Esophagus squamous epithelium (tissue), 5 donors: ENCODE measurements at regions not wholly inside any gene's neighbourhood (a gene's known extent, or its start where the extent isn't known, plus 50 kb on each side); places are given as distances from the start of the nearest gene placed in this dataset.

Experiments used
- DNase-seq: peaks from one replicate; lab custom pipeline; 2025; lab: John Stamatoyannopoulos, UW
- H3K27ac ChIP-seq, 4 donors: fragments of 200-600 bp; sonication (generic); one replicate each; pipeline ENCODE4 v1.5.1; 2016 to 2019; ENCODE audit warnings: mild to moderate bottlenecking in 1 of 4
- H3K27me3 ChIP-seq, 4 donors: fragments of 200-600 bp; sonication (generic); 1 replicate in 3 of 4; 2 replicates in 1 of 4; pipeline versions ENCODE4 v1.5.1 to v1.6.0; 2017 to 2021; ENCODE audit warnings: antibody characterized with exemption in 1 of 4
- H3K36me3 ChIP-seq, 3 donors: fragments of 200-600 bp; sonication (generic); one replicate each; pipeline ENCODE4 v1.5.1; 2016 to 2019
- H3K4me1 ChIP-seq, 3 donors: fragments of 200-600 bp; sonication (generic); one replicate each; pipeline ENCODE4 v1.5.1; 2017 to 2019
- H3K4me3 ChIP-seq, 4 donors: fragments of 200-600 bp; sonication (generic); 1 replicate in 3 of 4; 2 replicates in 1 of 4; pipeline ENCODE4 v1.5.1; 2016 to 2019; ENCODE audit warnings: mild to moderate bottlenecking in 2 of 4, moderate library complexity in 1 of 4
- H3K9me3 ChIP-seq, 3 donors: fragments of 200-600 bp; sonication (generic); one replicate each; pipeline ENCODE4 v1.5.1; 2016 to 2019
- POLR2A ChIP-seq, 4 donors: fragments of 450-650 bp; IDR thresholded peaks; one replicate each; pipeline ENCODE4 v1.6.1; 2017; ENCODE audit warnings: antibody characterized with exemption in 4 of 4, mild to moderate bottlenecking in 4 of 4, moderate library complexity in 3 of 4
- WGBS, 2 donors: methylation state at CpG; one replicate each; pipeline ENCODE4 v1.1.5; 2018; 5-methylcytosine and 5-hydroxymethylcytosine counted together
- intact Hi-C: fragments of 100-400 bp; cut with DNase I; formaldehyde crosslinking; loops from one replicate; pipeline ENCODE4 v1.15.0; 2022
- TF ChIP-seq, protein P1 (sequence below), 6 experiments: fragments of 450-650 bp in 4 of 6; fragments of 200-600 bp in 2 of 6; sonication (generic) in 2 of 6; IDR thresholded peaks; one replicate each; pipeline ENCODE4 v1.5.1; 2016 to 2019; ENCODE audit warnings: antibody characterized with exemption in 6 of 6, mild to moderate bottlenecking in 4 of 6, moderate library complexity in 4 of 6
- donor health status: DM: yes; HTN: yes; CAD: no.

DNA sequence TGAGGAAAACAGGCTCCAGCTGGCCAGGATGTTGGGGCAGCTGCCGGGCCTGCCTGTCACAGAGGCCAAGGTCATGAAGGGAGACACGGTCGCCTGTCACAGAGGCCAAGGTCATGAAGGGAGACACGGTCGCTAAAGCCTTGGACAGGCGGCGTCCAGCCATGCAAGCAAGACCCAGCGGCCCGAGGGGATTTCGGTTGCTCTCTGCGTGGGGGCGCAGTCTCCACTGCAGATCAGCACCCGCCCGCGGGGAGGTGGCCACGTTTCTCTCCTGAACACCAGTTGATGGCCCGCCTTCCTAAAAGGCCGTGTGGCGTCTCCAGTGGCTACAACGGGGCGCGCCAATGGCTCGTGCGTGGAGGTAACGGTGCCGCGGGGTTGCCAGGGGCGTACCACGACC, 67.0 kb upstream of the PCGF5 start:
- H3K4me3 ChIP-seq: no peak overlapping the region
- DNase-seq: no peak
- no peaks in the 10 kb centered on the region for H3K9me3 ChIP-seq
- intact Hi-C loops: no loop called here
- no peak for TF ChIP-seq POLR2A (IDR thresholded peaks at IDR 0.05)
- TF ChIP-seq, protein P1, sequence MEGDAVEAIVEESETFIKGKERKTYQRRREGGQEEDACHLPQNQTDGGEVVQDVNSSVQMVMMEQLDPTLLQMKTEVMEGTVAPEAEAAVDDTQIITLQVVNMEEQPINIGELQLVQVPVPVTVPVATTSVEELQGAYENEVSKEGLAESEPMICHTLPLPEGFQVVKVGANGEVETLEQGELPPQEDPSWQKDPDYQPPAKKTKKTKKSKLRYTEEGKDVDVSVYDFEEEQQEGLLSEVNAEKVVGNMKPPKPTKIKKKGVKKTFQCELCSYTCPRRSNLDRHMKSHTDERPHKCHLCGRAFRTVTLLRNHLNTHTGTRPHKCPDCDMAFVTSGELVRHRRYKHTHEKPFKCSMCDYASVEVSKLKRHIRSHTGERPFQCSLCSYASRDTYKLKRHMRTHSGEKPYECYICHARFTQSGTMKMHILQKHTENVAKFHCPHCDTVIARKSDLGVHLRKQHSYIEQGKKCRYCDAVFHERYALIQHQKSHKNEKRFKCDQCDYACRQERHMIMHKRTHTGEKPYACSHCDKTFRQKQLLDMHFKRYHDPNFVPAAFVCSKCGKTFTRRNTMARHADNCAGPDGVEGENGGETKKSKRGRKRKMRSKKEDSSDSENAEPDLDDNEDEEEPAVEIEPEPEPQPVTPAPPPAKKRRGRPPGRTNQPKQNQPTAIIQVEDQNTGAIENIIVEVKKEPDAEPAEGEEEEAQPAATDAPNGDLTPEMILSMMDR (IDR thresholded peaks at IDR 0.05): no peak
- no peaks in the 10 kb centered on the region for H3K4me1 ChIP-seq
- H3K27ac ChIP-seq: no peak overlapping the region
- WGBS, 2 donors: 85 to 89% methylated on average over 6 to 11 of the region's 29 CpGs
- no peaks in the 10 kb centered on the region for H3K36me3 ChIP-seq
- H3K27me3 ChIP-seq: no peaks in the 10 kb centered on the region

DNA sequence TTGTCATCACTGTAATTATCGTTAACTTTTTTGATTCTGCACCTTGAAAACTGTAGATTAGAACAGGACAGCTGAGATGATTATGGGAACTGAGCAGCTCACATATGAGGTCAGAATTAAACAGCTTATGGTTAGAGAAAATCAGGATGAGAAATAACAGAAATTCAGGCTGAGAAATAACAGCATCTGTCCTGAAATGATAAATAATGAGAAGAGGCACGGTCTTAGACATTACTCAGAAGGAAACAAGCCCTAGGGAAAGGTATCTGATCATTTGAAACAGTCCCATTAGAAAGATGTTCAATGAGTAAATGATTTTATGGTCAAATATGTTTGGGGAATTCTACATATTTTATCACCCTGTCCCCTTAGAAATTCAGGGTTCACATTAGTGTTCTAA, 65.6 kb upstream of the PCGF5 start:
- Histone ChIP-seq H3K27me3 (no peaks in the 10 kb centered on the region), H3K9me3 (no peaks in the 10 kb centered on the region), H3K27ac (no peak overlapping the region), H3K4me3 (no peak overlapping the region), H3K36me3 (no peaks in the 10 kb centered on the region), H3K4me1 (no peaks in the 10 kb centered on the region)
- intact Hi-C loops: no loop called here
- no peak for DNase-seq
- TF ChIP-seq, protein P1 (IDR thresholded peaks at IDR 0.05): no peak
- TF ChIP-seq POLR2A (IDR thresholded peaks at IDR 0.05): no peak
- WGBS, 2 donors: 77 to 80% methylated on average over 2 of the region's 2 CpGs

DNA sequence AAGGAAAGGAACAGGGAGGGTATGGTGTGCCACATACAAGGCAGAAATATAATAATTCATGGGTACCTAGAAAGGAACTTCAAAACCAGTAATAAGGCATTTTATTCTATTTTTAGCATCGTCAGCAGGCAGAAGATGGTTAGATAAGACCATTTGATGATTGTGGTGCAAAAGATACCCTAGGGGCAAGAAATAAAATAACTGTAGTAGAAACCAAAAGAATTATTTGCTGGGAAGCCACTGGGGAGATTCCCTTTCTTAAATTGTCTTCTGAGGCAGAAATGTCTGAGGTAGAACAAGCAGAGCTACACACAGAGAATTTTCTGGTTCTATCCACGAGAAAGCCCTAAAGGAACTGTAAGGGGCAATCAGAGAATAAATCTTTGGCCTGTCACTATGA, 64.3 kb upstream of the PCGF5 start:
- Histone ChIP-seq H3K27me3 (peaks cover 0 to 5% (median 0%) of the 10 kb centered on the region in 4 donors), H3K9me3 (no peaks in the 10 kb centered on the region), H3K4me3 (no peak overlapping the region), H3K36me3 (no peaks in the 10 kb centered on the region), H3K4me1 (no peaks in the 10 kb centered on the region), H3K27ac (no peak overlapping the region)
- TF ChIP-seq, protein P1 (IDR thresholded peaks at IDR 0.05): no peak
- no peak for TF ChIP-seq POLR2A (IDR thresholded peaks at IDR 0.05)
- 76 to 77% methylated on average over 2 of the region's 2 CpGs for WGBS, 2 donors
- intact Hi-C loops: no loop called here
- no peak for DNase-seq

DNA sequence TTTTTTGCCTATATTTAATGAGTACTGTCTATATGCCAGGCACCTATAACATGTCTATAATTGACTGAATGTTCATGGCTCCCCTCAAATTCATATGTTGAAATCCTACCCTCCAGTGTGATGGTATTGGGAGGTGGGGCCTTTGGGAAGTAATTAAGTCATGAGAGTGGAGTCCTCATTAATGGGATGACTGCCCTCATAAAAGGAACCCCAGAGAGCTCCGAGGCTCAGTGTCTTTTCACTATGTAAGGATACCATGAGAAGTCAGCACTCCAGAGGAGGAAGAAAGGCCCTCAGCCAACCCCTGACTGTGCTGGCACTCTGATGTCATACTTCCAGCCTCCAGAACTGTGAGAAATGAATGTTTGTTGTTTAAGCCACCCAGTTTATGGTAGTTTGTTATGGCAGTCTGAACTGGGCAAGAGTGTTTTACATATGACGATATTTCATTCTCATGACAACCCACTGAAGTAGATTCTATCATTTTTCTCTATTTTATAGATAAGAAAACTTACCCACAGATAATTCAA, 61.1 kb upstream of the PCGF5 start:
- H3K4me1 ChIP-seq: peaks cover 0 to 16% (median 4%) of the 10 kb centered on the region in 3 donors
- H3K27me3 ChIP-seq: peaks cover 0 to 5% (median 0%) of the 10 kb centered on the region in 4 donors
- no peaks in the 10 kb centered on the region for H3K9me3 ChIP-seq
- DNase-seq: no peak
- intact Hi-C loops: no loop called here
- 92 to 100% methylated on average over 1 to 2 of the region's 2 CpGs for WGBS, 2 donors
- H3K36me3 ChIP-seq: no peaks in the 10 kb centered on the region
- H3K27ac ChIP-seq: no peak overlapping the region
- no peak overlapping the region for H3K4me3 ChIP-seq
- TF ChIP-seq POLR2A (IDR thresholded peaks at IDR 0.05): no peak
- TF ChIP-seq, protein P1 (IDR thresholded peaks at IDR 0.05): no peak

DNA sequence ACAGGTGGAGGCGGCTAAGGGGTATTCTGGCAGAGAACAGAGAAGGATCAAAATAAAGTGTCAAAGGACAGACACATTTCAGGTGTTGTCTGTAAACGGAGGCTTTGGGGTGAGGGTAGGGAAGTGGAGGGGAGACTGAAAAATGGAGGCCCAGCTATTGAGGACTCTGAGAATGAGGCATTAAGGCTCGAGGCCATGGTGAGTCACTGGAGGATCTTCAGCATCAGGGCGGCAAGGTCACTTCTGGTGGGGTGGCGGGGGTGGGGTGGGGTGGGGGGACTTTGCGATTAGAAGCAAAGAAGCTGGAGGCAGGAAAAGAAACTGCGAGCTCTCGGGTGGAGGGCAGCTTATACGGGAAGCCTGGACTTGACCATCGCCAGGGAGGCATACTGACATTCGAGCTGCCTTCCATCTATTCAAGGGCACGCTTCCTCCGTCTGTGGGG, 58.4 kb upstream of the PCGF5 start:
- DNase-seq: no peak
- Histone ChIP-seq H3K4me1 (peaks cover 0 to 31% (median 9%) of the 10 kb centered on the region in 3 donors), H3K9me3 (no peaks in the 10 kb centered on the region), H3K36me3 (no peaks in the 10 kb centered on the region), H3K4me3 (peak overlapping the region; percentile 65 to 94 (median 86)), H3K27me3 (peaks cover 0 to 5% (median 0%) of the 10 kb centered on the region in 4 donors), H3K27ac (peak overlapping the region; percentile 87 to 98 (median 93))
- TF ChIP-seq, protein P1 (IDR thresholded peaks at IDR 0.05): no peak
- WGBS, 2 donors: 6 to 10% methylated on average over 5 to 10 of the region's 13 CpGs
- intact Hi-C loops: no loop called here
